DOHH2 (cell line): ENCODE measurements at regions not wholly inside any gene's neighbourhood (a gene's known extent, or its start where the extent isn't known, plus 50 kb on each side); places are given as distances from the start of the nearest gene placed in this dataset.
"Not testable (repeated sequence)": the region's sequence is repeated elsewhere in the genome, so short reads cannot be mapped to it uniquely, and the experiment has no call there.

Experiments used
- CTCF ChIP-seq: fragments of 200-600 bp; sonication (generic); IDR thresholded peaks from one replicate; pipeline ENCODE4 v1.5.1; 2014; ENCODE audit warnings: antibody characterized with exemption, mild to moderate bottlenecking, low read depth, low read length; ENCODE audit not compliant: poor library complexity, severe bottlenecking
- EZH2phosphoT487 ChIP-seq: fragments of 200-600 bp; sonication (generic); IDR thresholded peaks from 2 replicates; pipeline ENCODE4 v1.6.1; 2017; ENCODE audit warnings: borderline replicate concordance, mild to moderate bottlenecking, antibody characterized with exemption, low read length, moderate library complexity, mixed read lengths

- TF ChIP-seq CTCF, EZH2phosphoT487: not testable (repeated sequence)
Observed at GRCh38 chr2:89765361-89765718, 1073.9 kb downstream of the RPIA start.
